NCI-H82 treated with DMSO at 0.1 percent for 48 hours (cell line): ENCODE measurements at regions not wholly inside any gene's neighbourhood (a gene's known extent, or its start where the extent isn't known, plus 50 kb on each side); places are given as distances from the start of the nearest gene placed in this dataset.
"Not testable (repeated sequence)": the region's sequence is repeated elsewhere in the genome, so short reads cannot be mapped to it uniquely, and the experiment has no call there.

Experiments
- DNase-seq: peaks from one replicate; lab custom pipeline; 2025; ENCODE audit not compliant: unreplicated experiment; lab: John Stamatoyannopoulos, UW

GRCh38 chr11:86148345-86148747 lies 79.5 kb upstream of the PICALM start:
- no peak for DNase-seq

GRCh38 chr11:86147004-86147403 lies 78.1 kb upstream of the PICALM start:
- DNase-seq: no peak

GRCh38 chr11:86145439-86146156 lies 76.7 kb upstream of the PICALM start:
- no peak for DNase-seq

- no peak for DNase-seq
These were observed 76.0 kb upstream of the PICALM start for GRCh38 chr11:86144846-86145245.

- not testable (repeated sequence) for DNase-seq
These were observed 75.2 kb upstream of the PICALM start for GRCh38 chr11:86144087-86144486.

GRCh38 chr11:86143087-86144030 lies 74.5 kb upstream of the PICALM start:
- DNase-seq: no peak

GRCh38 chr11:86142170-86142569 lies 73.3 kb upstream of the PICALM start:
- no peak for DNase-seq

- no peak for DNase-seq
These were observed 72.8 kb upstream of the PICALM start for GRCh38 chr11:86141727-86142126.

- no peak for DNase-seq
These were observed 71.6 kb upstream of the PICALM start for GRCh38 chr11:86140334-86140990.

GRCh38 chr11:86138958-86139357 lies 70.1 kb upstream of the PICALM start:
- DNase-seq: no peak

- no peak for DNase-seq
These were observed 67.7 kb upstream of the PICALM start for GRCh38 chr11:86136538-86136937.

- no peak for DNase-seq
These were observed 66.4 kb upstream of the PICALM start for GRCh38 chr11:86135319-86135714.

GRCh38 chr11:86134580-86135318 lies 65.9 kb upstream of the PICALM start:
- DNase-seq: no peak

GRCh38 chr11:86132667-86133249 lies 63.9 kb upstream of the PICALM start:
- DNase-seq: no peak

- DNase-seq: no peak
These were observed 61.1 kb upstream of the PICALM start for GRCh38 chr11:86129740-86130540.

GRCh38 chr11:86128914-86129313 lies 60.0 kb upstream of the PICALM start:
- no peak for DNase-seq

GRCh38 chr11:86126862-86127261 lies 58.0 kb upstream of the PICALM start:
- no peak for DNase-seq

- DNase-seq: no peak
These were observed 55.7 kb upstream of the PICALM start for GRCh38 chr11:86124251-86125233.

GRCh38 chr11:86122773-86123172 lies 53.9 kb upstream of the PICALM start:
- no peak for DNase-seq
